Psoas muscle (tissue), 7 donors: ENCODE measurements at regions not wholly inside any gene's neighbourhood (a gene's known extent, or its start where the extent isn't known, plus 50 kb on each side); places are given as distances from the start of the nearest gene placed in this dataset.

Source experiments
- ATAC-seq, 4 donors: fragments of 200-7000 bp; cut with Tn5 transposase; one replicate each; pipeline ENCODE4 v1.9.1; 2020; ENCODE audit warnings: moderate library complexity in 3 of 4, mild to moderate bottlenecking in 2 of 4
- DNase-seq, 2 donors: peaks; one replicate each; pipeline ENCODE4 v3.0.0-alpha.2; 2020
- H3K27ac ChIP-seq: fragments of 200-600 bp; one replicate; pipeline ENCODE4 v1.8.0; 2022
- H3K27me3 ChIP-seq, 3 donors: fragments of 200-600 bp in 1 of 3; one replicate each; pipeline versions ENCODE4 v1.6.1 to v1.8.0; 2013 to 2022; ENCODE audit warnings: low read length in 2 of 3, mild to moderate bottlenecking in 2 of 3, moderate library complexity in 1 of 3; ENCODE audit not compliant: insufficient read depth in 3 of 3
- H3K36me3 ChIP-seq, 2 donors: fragments of 200-600 bp in 1 of 2; one replicate each; pipeline versions ENCODE4 v1.6.1 to v1.8.0; 2013 to 2022; ENCODE audit warnings: low read depth in 1 of 2, mild to moderate bottlenecking in 1 of 2, moderate library complexity in 1 of 2; ENCODE audit not compliant: insufficient read depth in 1 of 2
- H3K4me1 ChIP-seq: fragments of 200-600 bp; one replicate; pipeline ENCODE4 v1.8.0; 2022
- H3K4me3 ChIP-seq: fragments of 200-600 bp; one replicate; pipeline ENCODE4 v1.8.0; 2022; ENCODE audit warnings: mild to moderate bottlenecking
- H3K9me3 ChIP-seq: fragments of 200-600 bp; one replicate; pipeline ENCODE4 v1.8.0; 2022
- WGBS, 3 donors: extraction: QIAGEN DNeasy Blood & Tissue Kit; methylation state at CpG; one replicate each; pipeline versions ENCODE4 v1.1.6 to v1.1.7; 2013; 5-methylcytosine and 5-hydroxymethylcytosine counted together
- intact Hi-C, 2 donors: fragments of 100-400 bp; cut with DNase I; formaldehyde crosslinking; loops; one replicate each; pipeline versions ENCODE4 v1.11.0 to v1.14.2; 2022
- TF ChIP-seq, protein P1 (sequence below): fragments of 200-600 bp; IDR thresholded peaks from one replicate; pipeline ENCODE4 v1.8.0; 2022; ENCODE audit warnings: antibody characterized with exemption
- donor health status: healthy with polysubstance abuse.
- donor health status: DM: no; HTN: no; CAD: no; lungs with moderate emphysema.
- donor health status: Bipolar disorder and iron deficiency.
- donor health status: healthy.
- donor health status: DM: yes; HTN: yes; CAD: no.
- donor health status: DM: no; HTN: no; CAD: no.
- donor health status: DM: yes; HTN: yes; CAD: no.

DNA sequence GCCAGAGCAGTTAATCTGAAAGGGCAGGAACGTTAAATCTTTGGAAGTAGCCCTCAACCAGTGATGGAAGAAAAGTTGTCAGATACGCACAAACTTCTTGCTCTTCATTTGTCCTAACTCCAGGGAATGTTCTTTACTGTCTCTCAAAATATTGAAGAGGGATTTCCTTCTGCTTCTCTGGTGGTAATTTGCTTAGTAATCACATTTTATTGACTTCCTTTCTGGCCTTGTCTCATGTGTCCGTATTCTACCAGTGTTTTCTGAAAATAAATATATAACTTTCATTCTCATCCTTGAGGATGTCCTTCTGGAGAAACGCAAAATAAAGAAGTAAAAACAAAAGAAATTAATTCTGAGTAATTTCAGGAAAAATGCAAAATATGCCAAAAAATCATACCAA is 282.1 kb downstream of the CYLC2 start:
- H3K4me1 ChIP-seq = no peaks in the 10 kb centered on the region
- H3K9me3 ChIP-seq = no peaks in the 10 kb centered on the region
- H3K27ac ChIP-seq = no peak overlapping the region
- WGBS, 3 donors = 61 to 74% (median 69%) methylated on average over 4 of the region's 4 CpGs
- H3K36me3 ChIP-seq = no peaks in the 10 kb centered on the region
- no peak for DNase-seq
- intact Hi-C loops = no loop called here
- H3K27me3 ChIP-seq = no peaks in the 10 kb centered on the region
- ATAC-seq = no peak
- TF ChIP-seq, protein P1, sequence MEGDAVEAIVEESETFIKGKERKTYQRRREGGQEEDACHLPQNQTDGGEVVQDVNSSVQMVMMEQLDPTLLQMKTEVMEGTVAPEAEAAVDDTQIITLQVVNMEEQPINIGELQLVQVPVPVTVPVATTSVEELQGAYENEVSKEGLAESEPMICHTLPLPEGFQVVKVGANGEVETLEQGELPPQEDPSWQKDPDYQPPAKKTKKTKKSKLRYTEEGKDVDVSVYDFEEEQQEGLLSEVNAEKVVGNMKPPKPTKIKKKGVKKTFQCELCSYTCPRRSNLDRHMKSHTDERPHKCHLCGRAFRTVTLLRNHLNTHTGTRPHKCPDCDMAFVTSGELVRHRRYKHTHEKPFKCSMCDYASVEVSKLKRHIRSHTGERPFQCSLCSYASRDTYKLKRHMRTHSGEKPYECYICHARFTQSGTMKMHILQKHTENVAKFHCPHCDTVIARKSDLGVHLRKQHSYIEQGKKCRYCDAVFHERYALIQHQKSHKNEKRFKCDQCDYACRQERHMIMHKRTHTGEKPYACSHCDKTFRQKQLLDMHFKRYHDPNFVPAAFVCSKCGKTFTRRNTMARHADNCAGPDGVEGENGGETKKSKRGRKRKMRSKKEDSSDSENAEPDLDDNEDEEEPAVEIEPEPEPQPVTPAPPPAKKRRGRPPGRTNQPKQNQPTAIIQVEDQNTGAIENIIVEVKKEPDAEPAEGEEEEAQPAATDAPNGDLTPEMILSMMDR = no peak
- H3K4me3 ChIP-seq = no peak overlapping the region

DNA sequence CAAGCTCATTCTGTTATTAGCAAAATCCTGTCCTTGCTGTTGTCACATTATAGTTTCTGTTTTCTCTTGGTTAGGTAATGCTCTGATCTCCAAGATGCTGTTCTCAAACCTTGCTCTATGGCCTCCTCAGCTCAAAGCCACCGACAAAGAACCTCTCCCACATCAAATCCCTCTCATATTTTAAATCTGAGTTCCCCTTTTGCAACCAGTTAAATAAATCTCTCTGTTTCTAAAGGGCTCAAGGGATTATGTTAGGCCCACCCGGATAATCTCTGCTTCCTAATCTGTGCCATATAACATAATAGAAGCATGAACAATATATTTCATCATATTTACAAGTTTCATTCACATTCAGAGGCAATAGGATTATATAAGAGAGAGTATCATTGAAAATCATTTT is 286.0 kb downstream of the CYLC2 start:
- H3K27me3 ChIP-seq = no peaks in the 10 kb centered on the region
- H3K27ac ChIP-seq = no peak overlapping the region
- no peaks in the 10 kb centered on the region for H3K36me3 ChIP-seq
- WGBS, 3 donors = 19 to 32% (median 24%) methylated on average over 2 of the region's 2 CpGs
- intact Hi-C loops = no loop called here
- H3K9me3 ChIP-seq = no peaks in the 10 kb centered on the region
- TF ChIP-seq, protein P1 = no peak
- no peaks in the 10 kb centered on the region for H3K4me1 ChIP-seq
- DNase-seq (no peak), ATAC-seq (no peak)
- H3K4me3 ChIP-seq = no peak overlapping the region

DNA sequence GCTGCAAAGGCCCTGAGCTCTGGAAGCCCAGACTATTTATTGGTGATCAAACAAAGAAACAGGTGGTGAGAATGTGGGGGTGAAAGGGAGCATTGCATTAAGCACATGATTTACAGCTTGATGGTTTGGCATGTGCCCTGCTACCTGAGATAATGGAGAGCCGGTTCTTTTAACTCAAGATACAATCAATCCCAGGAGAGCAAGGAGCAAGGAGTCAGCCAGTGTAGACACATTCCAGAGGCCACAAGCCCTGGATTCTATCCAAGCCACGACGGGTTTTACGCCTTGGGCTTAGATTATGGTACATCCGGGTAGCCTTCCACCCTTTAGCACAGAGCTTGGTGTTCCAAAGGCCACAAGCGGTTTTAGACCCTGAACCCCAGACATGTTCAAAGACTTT is 292.2 kb downstream of the CYLC2 start:
- no peaks in the 10 kb centered on the region for H3K4me1 ChIP-seq
- TF ChIP-seq, protein P1 = no peak
- DNase-seq (no peak), ATAC-seq (no peak)
- intact Hi-C loops = no loop called here
- no peak overlapping the region for H3K4me3 ChIP-seq
- H3K27ac ChIP-seq = no peak overlapping the region
- WGBS, 3 donors = 63 to 77% (median 73%) methylated on average over 6 of the region's 6 CpGs
- H3K9me3 ChIP-seq = no peaks in the 10 kb centered on the region
- H3K36me3 ChIP-seq = no peaks in the 10 kb centered on the region
- no peaks in the 10 kb centered on the region for H3K27me3 ChIP-seq

DNA sequence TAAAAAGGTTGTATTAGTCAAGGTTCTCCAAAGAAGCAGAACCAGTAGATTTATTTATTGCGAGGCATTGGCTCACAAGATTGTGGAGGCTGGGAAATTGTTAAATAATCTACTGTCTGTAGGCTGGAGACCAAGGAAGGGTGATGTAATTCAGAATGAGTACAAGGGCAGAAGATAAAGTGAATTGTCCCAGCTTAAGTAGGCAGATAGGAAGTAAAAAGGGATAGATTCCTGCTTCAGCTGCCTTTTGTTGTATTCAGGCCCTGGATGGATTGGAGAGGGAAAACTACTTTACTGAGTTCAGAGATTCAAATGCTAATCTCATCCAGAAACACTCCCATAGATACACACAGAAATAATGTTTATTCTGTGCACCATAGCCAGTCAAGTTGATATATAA is 301.1 kb downstream of the CYLC2 start:
- 76 to 85% (median 81%) methylated on average over 1 of the region's 1 CpG for WGBS, 3 donors
- no peaks in the 10 kb centered on the region for H3K9me3 ChIP-seq
- intact Hi-C loops = no loop called here
- H3K27ac ChIP-seq = no peak overlapping the region
- H3K4me1 ChIP-seq = no peaks in the 10 kb centered on the region
- DNase-seq = no peak
- H3K36me3 ChIP-seq = no peaks in the 10 kb centered on the region
- no peak for ATAC-seq
- no peak overlapping the region for H3K4me3 ChIP-seq
- TF ChIP-seq, protein P1 = no peak
- no peaks in the 10 kb centered on the region for H3K27me3 ChIP-seq

DNA sequence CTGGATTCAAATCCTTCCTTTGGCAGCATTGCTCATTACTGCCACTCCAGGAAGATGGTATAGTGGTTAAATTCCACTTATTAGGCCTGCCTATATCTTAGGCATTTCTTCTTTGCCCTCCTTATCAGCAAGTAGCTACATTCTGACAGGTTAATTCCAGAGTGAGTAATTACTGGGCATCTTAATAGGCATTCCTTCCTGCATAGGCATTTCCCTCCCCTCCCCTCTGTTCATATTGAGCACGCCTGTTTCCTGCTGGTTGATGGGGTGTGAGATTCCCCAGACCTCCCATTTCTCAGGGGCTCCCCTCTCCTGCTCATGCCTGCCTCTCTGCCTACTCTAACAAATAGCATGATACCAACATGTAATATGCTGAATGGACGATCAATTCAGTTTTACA is 305.9 kb downstream of the CYLC2 start:
- Histone ChIP-seq H3K27ac (no peak overlapping the region), H3K27me3 (no peaks in the 10 kb centered on the region), H3K9me3 (no peaks in the 10 kb centered on the region), H3K4me1 (no peaks in the 10 kb centered on the region), H3K4me3 (no peak overlapping the region), H3K36me3 (no peaks in the 10 kb centered on the region)
- 70 to 80% (median 75%) methylated on average over 2 of the region's 2 CpGs for WGBS, 3 donors
- ATAC-seq (no peak), DNase-seq (no peak)
- TF ChIP-seq, protein P1 = no peak
- intact Hi-C loops = no loop called here
